22Rv1 (cell line): ENCODE measurements at regions not wholly inside any gene's neighbourhood (a gene's known extent, or its start where the extent isn't known, plus 50 kb on each side); places are given as distances from the start of the nearest gene placed in this dataset.
"Not testable (repeated sequence)": the region's sequence is repeated elsewhere in the genome, so short reads cannot be mapped to it uniquely, and the experiment has no call there.

Experiments
- H3K27ac ChIP-seq: fragments of 450-650 bp; 2 replicates; pipeline ENCODE4 v1.5.1; 2017
- CTCF ChIP-seq: fragments of 450-650 bp; IDR thresholded peaks from 2 replicates; pipeline ENCODE4 v1.5.1; 2017; ENCODE audit warnings: mild to moderate bottlenecking
- ZFX ChIP-seq: fragments of 450-650 bp; IDR thresholded peaks from 2 replicates; pipeline ENCODE4 v1.6.1; 2017; ENCODE audit warnings: antibody characterized with exemption, borderline replicate concordance

DNA sequence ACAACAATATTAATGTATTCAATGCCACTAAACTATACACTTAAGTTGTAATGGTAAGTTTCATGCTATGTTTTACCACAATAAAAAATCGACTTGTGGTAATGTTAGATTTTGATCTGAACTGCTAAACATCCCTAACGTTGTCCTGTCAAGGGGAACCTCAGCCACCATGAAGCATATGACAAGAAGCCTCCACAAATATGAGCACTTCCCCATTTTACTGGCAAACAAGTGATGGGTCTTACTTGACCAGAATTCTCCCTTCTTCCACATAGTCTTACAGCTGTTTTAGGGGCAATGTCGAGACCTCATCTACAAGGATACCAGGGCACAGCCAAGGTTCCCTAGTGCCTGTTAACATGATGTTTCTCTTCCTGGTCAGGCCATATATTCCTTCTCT, 124.2 kb upstream of the ABI3BP start:
- TF ChIP-seq ZFX, result no peak
- TF ChIP-seq CTCF, result no peak
- H3K27ac ChIP-seq, result no peak overlapping the region

- H3K27ac ChIP-seq, result not testable (repeated sequence)
These were observed 117.1 kb upstream of the ABI3BP start for GRCh38 chr3:101110295-101110694.

GRCh38 chr3:101104321-101104720, 111.1 kb upstream of the ABI3BP start:
- H3K27ac ChIP-seq, result no peak overlapping the region
- TF ChIP-seq ZFX (no peak), CTCF (no peak)

- no peak overlapping the region for H3K27ac ChIP-seq
- TF ChIP-seq CTCF (no peak), ZFX (no peak)
These were observed 109.6 kb upstream of the ABI3BP start for GRCh38 chr3:101102678-101103296.

DNA sequence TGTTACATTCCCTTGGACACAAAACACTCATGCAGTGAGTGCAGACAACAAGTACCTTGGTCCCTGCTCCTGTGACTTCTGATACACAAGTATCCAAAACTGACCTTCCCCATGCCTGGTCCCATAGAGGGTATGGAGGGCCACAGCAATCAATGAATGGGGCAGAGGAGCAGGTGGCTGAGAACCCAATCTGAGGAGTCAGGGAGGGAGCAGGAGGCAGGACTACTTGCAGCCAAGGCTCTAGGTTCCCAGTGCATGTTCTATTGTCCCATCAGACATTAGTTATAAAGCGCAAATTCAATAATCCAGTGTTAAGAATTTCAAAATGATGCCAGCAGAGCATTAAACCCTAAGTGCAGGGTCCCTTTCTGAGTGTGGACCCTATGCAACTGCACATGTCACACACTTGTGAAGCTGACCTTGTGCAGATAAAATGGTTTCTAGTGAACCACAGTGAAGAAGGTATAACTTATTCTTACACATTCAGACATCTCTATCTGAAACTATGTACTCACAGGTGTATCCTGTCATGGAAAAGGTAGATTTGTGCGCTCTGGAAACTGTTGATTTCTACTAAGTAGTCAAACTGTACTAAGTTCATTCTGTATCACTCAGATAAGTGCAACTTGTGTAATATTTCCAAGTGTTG, 107.3 kb upstream of the ABI3BP start:
- TF ChIP-seq CTCF, result no peak
- no peak for TF ChIP-seq ZFX
- no peak overlapping the region for H3K27ac ChIP-seq

DNA sequence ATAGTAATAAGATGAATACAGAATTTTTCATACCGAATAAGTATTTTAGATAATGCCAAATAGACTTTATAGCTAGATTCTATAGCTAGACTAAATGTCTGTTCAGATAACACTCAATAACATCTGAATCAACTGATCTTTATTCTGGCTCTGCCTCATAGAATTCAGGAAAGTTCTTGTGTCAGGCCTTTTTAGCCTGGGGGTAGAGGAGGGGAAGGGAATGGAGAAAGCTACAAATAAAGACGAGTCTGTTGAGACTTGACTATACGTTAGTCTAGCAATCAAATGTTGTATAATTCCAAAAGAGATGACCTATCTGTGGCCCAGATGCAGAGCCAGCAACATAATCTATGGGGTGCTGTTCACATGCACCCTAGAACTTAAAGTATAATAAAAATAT, 106.6 kb upstream of the ABI3BP start:
- no peak for TF ChIP-seq ZFX
- TF ChIP-seq CTCF, result no peak
- H3K27ac ChIP-seq, result no peak overlapping the region

DNA sequence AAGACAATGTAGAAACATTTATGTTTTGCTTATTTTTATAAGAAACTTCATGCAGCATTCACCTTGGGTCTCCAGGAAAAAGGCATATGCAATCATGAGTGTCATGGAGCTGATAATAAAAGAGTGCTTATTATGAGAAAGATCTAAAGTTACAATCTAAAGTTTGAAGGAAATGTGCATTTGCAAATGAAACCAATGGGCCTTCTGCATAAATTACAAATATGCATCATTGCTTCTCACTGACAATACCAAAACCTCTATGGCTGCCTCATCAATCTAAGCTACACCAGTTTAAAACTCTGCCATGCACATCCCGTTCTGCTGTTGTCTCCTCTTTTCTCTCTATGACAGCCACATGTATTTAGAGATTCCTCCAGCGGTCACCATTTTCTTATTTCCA, 103.2 kb upstream of the ABI3BP start:
- no peak for TF ChIP-seq CTCF
- no peak for TF ChIP-seq ZFX
- H3K27ac ChIP-seq, result no peak overlapping the region
